Left ventricle myocardium superior (tissue), 1 donor: ENCODE measurements at regions not wholly inside any gene's neighbourhood (a gene's known extent, or its start where the extent isn't known, plus 50 kb on each side); places are given as distances from the start of the nearest gene placed in this dataset.

Experiments used
- ATAC-seq: fragments of 200-7000 bp; cut with Tn5 transposase; one replicate; pipeline ENCODE4 v1.9.1; 2020; ENCODE audit warnings: mild to moderate bottlenecking, moderate library complexity
- DNase-seq: peaks from one replicate; pipeline ENCODE4 v3.0.0-alpha.2; 2020
- intact Hi-C: fragments of 100-400 bp; cut with micrococcal nuclease; formaldehyde crosslinking; loops from one replicate; pipeline ENCODE4 v1.11.0; 2022
- donor health status: DM: no; HTN: yes; CAD: no; lungs with severe emphysema.

DNA sequence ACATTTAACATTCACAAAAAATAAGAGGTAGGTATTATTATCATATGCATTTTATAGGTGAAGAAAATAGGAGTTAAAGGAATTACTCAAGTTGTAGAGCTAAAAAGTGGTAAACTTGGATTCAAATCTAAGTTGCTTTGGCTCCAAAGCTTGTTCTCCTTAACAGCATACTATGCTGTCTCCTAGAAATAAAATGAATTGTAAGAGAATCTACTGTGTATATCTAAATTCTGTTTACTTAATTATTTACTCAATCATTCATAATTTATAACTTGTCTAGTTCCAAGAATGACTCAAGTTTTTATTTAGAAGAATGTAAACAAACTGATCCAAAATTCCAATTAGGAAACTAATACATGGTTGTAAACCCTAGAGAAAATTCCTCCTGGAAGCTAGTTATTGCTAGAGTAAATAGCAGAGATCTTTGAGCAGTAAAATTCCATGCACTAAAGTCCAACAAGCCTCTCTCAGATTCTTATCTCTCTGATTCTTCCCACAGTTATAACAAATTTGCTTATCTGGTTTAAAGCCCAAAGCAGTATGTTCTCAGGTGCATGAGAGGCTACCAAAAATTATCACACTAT, 132.5 kb upstream of the DPT start:
- DNase-seq: no peak
- intact Hi-C loops: no loop called here
- ATAC-seq: no peak

GRCh38 chr1:168863772-168864171, 134.8 kb upstream of the DPT start:
- ATAC-seq (peak; percentile 87), DNase-seq (no peak)
- intact Hi-C loops: no loop called here

DNA sequence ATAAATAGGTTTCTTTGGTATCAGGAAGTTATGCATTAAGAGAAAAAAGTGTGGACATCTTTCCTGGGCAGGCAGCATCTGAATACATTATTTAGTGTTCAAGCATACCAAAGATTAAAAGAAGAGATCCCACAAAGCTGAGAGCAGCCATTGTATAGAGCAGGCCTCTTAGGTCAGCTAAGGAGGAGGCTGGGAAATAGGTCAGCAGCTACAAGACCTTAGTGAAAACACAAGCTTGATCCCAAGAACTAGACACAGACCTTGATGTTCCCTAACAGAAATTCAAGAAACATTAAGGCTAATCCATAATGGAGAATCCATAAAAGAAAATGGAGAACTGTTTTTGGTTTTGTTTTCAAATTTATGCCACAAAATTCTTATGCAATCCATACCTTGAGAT, 135.3 kb upstream of the DPT start:
- intact Hi-C loops: no loop called here
- DNase-seq: no peak
- peak; percentile 36 for ATAC-seq

DNA sequence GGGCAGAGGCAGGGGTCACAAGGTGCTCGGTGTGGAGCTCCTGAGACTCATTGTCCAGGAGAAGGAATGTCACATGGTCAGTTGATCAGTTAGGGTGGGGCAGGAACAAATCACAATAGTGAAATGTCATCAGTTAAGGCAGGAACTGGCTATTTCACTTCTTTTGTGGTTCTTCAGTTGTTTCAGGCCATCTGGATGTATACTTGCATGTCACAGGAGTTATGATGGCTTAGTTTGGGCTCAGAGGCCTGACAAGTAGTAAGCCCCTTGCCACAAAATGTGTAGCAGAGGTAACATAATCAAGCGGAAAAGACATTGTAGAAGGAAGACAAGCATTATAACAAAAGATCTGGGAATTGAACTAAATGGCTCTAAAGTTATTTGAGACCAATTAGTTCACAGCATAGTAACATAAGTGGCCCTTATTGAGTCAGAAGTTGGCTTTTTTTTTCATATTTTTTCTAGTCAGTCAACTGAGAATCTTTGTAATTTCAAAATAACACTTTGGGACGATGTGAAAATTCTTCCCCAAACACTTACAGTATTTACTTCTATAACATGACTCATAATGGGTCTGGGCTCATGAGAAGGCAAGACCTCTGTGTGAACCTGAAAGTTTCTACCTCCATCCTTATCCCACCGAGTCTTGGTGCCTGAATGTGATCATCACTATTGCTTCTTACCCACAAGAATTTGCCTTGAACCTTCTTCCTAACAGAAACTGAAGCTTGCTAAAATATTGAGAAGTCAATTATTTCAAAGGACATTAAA, 137.0 kb upstream of the DPT start:
- DNase-seq (no peak), ATAC-seq (no peak)
- intact Hi-C loops: no loop called here

- DNase-seq (no peak), ATAC-seq (no peak)
- intact Hi-C loops: no loop called here
These were observed 139.1 kb upstream of the DPT start for GRCh38 chr1:168867941-168868634.

- intact Hi-C loops: no loop called here
- DNase-seq (no peak), ATAC-seq (no peak)
These were observed 142.5 kb upstream of the DPT start for GRCh38 chr1:168871531-168871930.

DNA sequence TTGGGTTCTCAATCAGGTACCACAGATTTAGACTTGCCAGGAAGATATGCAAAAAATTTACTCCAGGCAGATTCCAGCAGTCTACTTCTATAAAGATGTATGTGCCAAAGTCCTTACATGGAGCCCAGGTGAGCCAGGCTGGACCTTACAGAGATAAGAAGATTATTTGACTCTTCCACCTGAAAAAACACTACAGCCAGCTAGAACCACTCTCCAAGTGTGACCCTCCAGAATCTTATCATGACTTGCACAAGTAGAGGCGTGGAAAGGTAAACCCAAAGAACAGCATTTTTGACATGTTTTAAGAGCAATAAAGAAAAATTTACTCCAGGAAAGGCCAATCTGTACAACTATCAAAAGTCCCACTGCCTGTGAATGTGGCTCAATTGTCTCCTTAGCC, 146.8 kb upstream of the DPT start:
- DNase-seq (no peak), ATAC-seq (no peak)
- intact Hi-C loops: no loop called here

DNA sequence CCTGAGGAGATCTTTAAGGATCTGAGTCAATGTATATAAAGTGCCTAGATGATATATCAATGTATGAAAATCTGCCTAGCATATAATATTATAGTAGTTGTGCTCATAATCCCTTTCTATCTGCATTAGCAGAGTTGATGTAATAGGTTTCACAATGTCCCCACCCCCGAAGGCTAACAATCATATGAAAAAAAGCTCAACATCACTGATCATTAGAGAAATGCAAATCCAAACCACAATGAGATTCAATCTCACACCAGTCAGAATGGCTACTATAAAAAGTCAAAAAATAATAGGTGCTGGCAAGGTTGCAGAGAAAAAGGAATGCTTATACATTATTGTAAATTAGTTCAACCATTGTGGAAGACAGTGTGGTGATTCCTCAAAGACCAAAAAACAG, 147.8 kb upstream of the DPT start:
- no peak for ATAC-seq
- DNase-seq: no peak
- intact Hi-C loops: no loop called here

DNA sequence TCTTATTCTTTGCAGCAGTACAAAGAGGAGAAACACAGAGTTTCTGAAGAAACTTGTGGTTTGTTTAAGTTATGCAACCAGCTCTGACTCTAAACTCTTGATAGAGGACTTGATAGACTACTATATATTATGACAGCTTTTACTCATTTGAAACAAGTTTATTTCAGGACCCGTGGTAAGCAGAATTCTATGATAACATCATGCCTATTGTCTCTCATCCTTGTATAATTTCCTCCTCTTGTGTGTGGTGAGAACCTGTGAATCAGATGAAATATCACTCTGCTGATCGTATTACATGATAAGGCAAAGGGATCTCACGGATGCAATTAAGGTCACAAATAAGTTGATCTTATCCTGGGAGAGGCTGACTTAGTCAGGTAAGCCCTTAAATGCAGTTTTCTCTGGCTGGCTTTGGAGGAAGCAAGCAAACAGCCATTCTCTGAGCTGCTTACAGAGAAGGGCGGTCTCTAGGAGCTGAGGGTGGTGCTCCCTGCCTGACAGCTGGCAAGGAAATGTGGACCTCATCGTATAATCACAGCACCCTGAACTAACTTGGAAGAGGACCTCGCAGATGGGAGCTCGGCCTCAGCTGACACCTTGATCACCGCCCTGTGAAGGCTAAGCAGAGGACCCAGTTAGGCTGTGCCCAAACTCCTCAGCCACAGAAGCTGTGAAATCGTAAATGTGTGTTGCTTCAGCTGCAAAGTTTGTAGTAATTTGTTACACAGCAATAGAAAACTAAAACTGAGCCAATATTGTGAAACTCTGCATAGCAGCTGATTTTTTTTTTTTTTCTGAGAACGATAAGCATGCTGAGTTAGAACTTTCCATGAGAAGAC, 151.1 kb upstream of the DPT start:
- peak; percentile 37 for DNase-seq
- ATAC-seq: peak; percentile 91
- intact Hi-C loops: no loop called here

GRCh38 chr1:168881656-168882260, 152.8 kb upstream of the DPT start:
- DNase-seq (no peak), ATAC-seq (no peak)
- intact Hi-C loops: no loop called here

GRCh38 chr1:168887381-168887780, 158.4 kb upstream of the DPT start:
- no peak for ATAC-seq
- intact Hi-C loops: no loop called here
- DNase-seq: no peak

DNA sequence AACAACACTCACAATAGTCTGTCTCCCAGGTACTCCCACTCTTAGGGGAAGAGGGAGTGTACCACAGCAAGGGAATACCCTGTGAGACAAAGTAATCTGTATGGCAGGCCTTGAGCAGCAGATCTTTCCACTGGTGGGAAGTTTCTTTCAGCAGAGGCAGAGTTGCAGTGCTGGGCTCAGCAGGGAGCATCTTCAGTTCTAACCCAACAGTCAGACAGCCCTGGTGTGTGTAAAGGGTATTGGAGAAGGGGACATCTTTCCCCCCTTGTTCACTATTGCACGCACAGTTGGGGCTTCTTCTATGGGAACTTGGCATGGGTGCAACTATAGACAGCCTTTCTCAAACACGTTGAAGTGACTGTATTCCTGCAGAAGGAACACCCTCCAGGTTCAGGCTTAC, 159.4 kb upstream of the DPT start:
- intact Hi-C loops: no loop called here
- DNase-seq (no peak), ATAC-seq (no peak)

DNA sequence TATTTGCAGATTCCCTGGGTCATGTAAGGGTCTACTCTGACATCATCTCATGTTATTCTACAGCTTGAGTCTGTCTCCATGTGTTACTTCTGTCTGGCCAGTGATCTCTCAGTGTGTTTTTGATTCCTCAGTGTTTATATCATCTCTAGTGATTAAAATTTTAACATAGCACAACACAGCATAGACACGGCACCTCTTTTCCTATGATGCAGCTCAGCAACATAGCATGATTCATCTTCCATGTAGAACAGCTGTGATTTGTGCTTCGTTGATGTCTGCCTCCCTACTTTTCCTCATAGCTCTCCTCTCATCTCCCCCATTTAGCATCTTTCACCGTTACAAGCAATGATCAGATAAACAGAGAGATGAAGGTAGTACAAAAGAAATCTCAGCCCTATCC, 163.9 kb upstream of the DPT start:
- peak; percentile 78 for ATAC-seq
- no peak for DNase-seq
- intact Hi-C loops: no loop called here

- DNase-seq (peak; percentile 57), ATAC-seq (peak; percentile 98)
- intact Hi-C loops: no loop called here
These were observed 164.4 kb upstream of the DPT start for GRCh38 chr1:168893359-168893801.

- no peak for ATAC-seq
- intact Hi-C loops: no loop called here
These were observed 165.4 kb upstream of the DPT start for GRCh38 chr1:168894397-168894903.

GRCh38 chr1:168897249-168897648, 168.2 kb upstream of the DPT start:
- intact Hi-C loops: no loop called here
- DNase-seq: no peak
- no peak for ATAC-seq

More at GRCh38 chr1:168894397-168894903, 165.4 kb upstream of the DPT start:
- DNase-seq: no peak

GRCh38 chr1:168903237-168903830, 174.3 kb upstream of the DPT start:
- ATAC-seq (no peak), DNase-seq (no peak)
- intact Hi-C loops: no loop called here

GRCh38 chr1:168905633-168906032, 176.6 kb upstream of the DPT start:
- no peak for ATAC-seq
- no peak for DNase-seq
- intact Hi-C loops: no loop called here

GRCh38 chr1:168906367-168906766, 177.4 kb upstream of the DPT start:
- intact Hi-C loops: no loop called here
- ATAC-seq: no peak
- DNase-seq: no peak
